ENCODE measurements at regions not wholly inside any gene's neighbourhood (a gene's known extent, or its start where the extent isn't known, plus 50 kb on each side); places are given as distances from the start of the nearest gene placed in this dataset.

GRCh38 chr14:77988096-77988870 is 181.9 kb upstream of the NRXN3 start:
- no peak overlapping the region for H2BK15ac ChIP-seq (ENCODE audit: low read depth, low read length)
- no peak overlapping the region for H4K5ac ChIP-seq (ENCODE audit: insufficient read length, low read depth, low read length)
- no peaks in the 10 kb centered on the region for H3K27me3 ChIP-seq (ENCODE audit: insufficient read depth, low read length)
- H4K8ac ChIP-seq (replicated peaks; ENCODE audit: insufficient read length, low read depth, low read length), result no peak overlapping the region
- H3T11ph ChIP-seq (ENCODE audit: low read length), result no peak overlapping the region
- no peak overlapping the region for H4K91ac ChIP-seq (ENCODE audit: insufficient read length, low read depth, low read length)
- TF ChIP-seq CTCF (conservative IDR thresholded peaks at IDR 0.05), result no peak
- Mint-ChIP-seq H3K27me3 (ENCODE audit: low read depth) (no peaks in the 10 kb centered on the region), H3K4me3 (no peak overlapping the region), H3K4me1 (peaks cover 3 to 7% of the 10 kb centered on the region in 2 experiments), H3K9me3 (0 out of 5 replicates have a peak, but pooled peaks cover 0 to 2% of the 10 kb centered on the region in 2 experiments), H3K27ac (no peak overlapping the region), H3K36me3 (ENCODE audit: insufficient read depth in 1 of 3, low read depth in 3 of 3) (no peaks in the 10 kb centered on the region; a peak in 1 of 7 replicates)
- H3K23ac ChIP-seq (ENCODE audit: insufficient read length, low read depth, low read length), result no peak overlapping the region
- no peak overlapping the region for H3K14ac ChIP-seq (ENCODE audit: insufficient read depth, low read length)
- H3K56ac ChIP-seq (ENCODE audit: insufficient read length, low read depth, low read length), result no peak overlapping the region
- H3K23me2 ChIP-seq (ENCODE audit: insufficient read length, low read depth, low read length, poor library complexity, severe bottlenecking), result no peaks in the 10 kb centered on the region
- no peak overlapping the region for H2BK12ac ChIP-seq (ENCODE audit: insufficient read length, low read depth, low read length)
- no peak overlapping the region for H2BK5ac ChIP-seq (ENCODE audit: insufficient read length, low read length)
- no peak overlapping the region for H3K27ac ChIP-seq (ENCODE audit: insufficient read length, low read depth, low read length)
- no peaks in the 10 kb centered on the region for H3K9me3 ChIP-seq (ENCODE audit: control insufficient read depth, low read depth, low read length)
- no peaks in the 10 kb centered on the region for H3K4me1 ChIP-seq (ENCODE audit: insufficient read depth, low read length)
- H3K18ac ChIP-seq (ENCODE audit: insufficient read length, low read depth, low read length), result no peak overlapping the region
- H3K79me1 ChIP-seq (ENCODE audit: insufficient read depth, low read depth, low read length, poor library complexity, severe bottlenecking), result no peaks in the 10 kb centered on the region
- no peak overlapping the region for H3K9ac ChIP-seq (ENCODE audit: extremely low read depth, insufficient read length, low read length)
- no peak overlapping the region for H2BK20ac ChIP-seq (ENCODE audit: low read depth, low read length, poor library complexity, severe bottlenecking)
- no peak overlapping the region for H2AFZ ChIP-seq (ENCODE audit: low read length)
- WGBS (ENCODE audit: extremely low coverage, insufficient read length, low lambda C conversion rate), result no CpG with 5 or more reads among the region's 7 CpGs
- no peak overlapping the region for H2BK120ac ChIP-seq (ENCODE audit: low read depth, low read length, poor library complexity, severe bottlenecking)
- H4K20me1 ChIP-seq (ENCODE audit: control insufficient read depth, insufficient read depth, insufficient read length), result no peaks in the 10 kb centered on the region
- no peaks in the 10 kb centered on the region for H3K79me2 ChIP-seq (ENCODE audit: insufficient read depth, low read length)
- DNase-seq, result no peak
- no peak overlapping the region for H3K4me2 ChIP-seq (ENCODE audit: insufficient read depth, insufficient read length, low read length)
- no peak overlapping the region for H2AK5ac ChIP-seq (ENCODE audit: insufficient read length, low read length)
- H3K4ac ChIP-seq (ENCODE audit: low read depth, low read length), result no peak overlapping the region
